Prostate gland (tissue), 2 donors: ENCODE measurements at regions not wholly inside any gene's neighbourhood (a gene's known extent, or its start where the extent isn't known, plus 50 kb on each side); places are given as distances from the start of the nearest gene placed in this dataset.

Source experiments
- CTCF ChIP-seq, 4 experiments: fragments of 200-600 bp in 2 of 4; fragments of 450-650 bp in 2 of 4; sonication (generic) in 2 of 4; IDR thresholded peaks; 1 replicate in 3 of 4; 2 replicates in 1 of 4; pipeline ENCODE4 v1.5.1; 2016 to 2019; ENCODE audit warnings: antibody characterized with exemption in 4 of 4, mild to moderate bottlenecking in 2 of 4, moderate library complexity in 2 of 4
- POLR2A ChIP-seq: fragments of 450-650 bp; IDR thresholded peaks from one replicate; pipeline ENCODE4 v1.6.1; 2016; ENCODE audit warnings: antibody characterized with exemption, mild to moderate bottlenecking

DNA sequence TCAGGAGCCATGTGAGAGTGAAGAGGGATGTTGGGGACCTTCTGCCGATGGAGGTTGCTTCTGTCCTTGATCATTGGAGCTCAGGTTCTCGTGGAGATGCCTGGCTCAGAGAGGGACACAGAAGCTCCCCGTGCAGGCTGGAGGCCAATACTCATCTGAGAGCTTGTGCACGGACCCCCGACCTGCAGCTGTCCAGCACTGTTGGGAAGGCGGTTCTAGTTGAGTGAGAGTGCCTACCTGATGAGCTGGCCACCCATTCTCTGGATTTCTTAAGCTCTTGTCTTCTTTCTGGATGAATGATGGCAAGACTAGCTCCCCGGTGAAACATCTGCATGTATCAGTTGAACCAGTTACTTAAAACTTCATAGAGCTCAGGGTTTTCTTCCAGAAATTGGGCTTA is 247.6 kb upstream of the MKI67 start:
- TF ChIP-seq POLR2A, result no peak
- no peak for TF ChIP-seq CTCF (IDR thresholded peaks at IDR 0.05)
